SK-N-SH (cell line): ENCODE measurements at regions not wholly inside any gene's neighbourhood (a gene's known extent, or its start where the extent isn't known, plus 50 kb on each side); places are given as distances from the start of the nearest gene placed in this dataset.

Experiments used
- CTCF ChIA-PET: fragments of 300-600, 350-600 bp; formaldehyde crosslinking; extraction: SDS; loops from one replicate; lab custom pipeline; 2021; lab: Yijun Ruan, JAX
- POLR2A ChIA-PET: fragments of 350-600 bp; sonication (Branson Sonifier 250); formaldehyde crosslinking; extraction: SDS; loops from one replicate; lab custom pipeline; 2020; ENCODE audit warnings: antibody characterized with exemption, inconsistent platforms; lab: Yijun Ruan, JAX
- DNase-seq: peaks from one replicate; pipeline ENCODE4 v3.0.0; 2012
- H2AFZ ChIP-seq: fragments of 200-600 bp; sonication (generic); 2 replicates; pipeline ENCODE4 v1.8.1; 2016; ENCODE audit warnings: antibody characterized with exemption, mild to moderate bottlenecking, low read depth
- H3F3A ChIP-seq: fragments of 200-600 bp; sonication (generic); replicated peaks from 2 replicates; pipeline ENCODE3; 2016; ENCODE audit warnings: antibody characterized with exemption, mild to moderate bottlenecking; ENCODE audit not compliant: insufficient read depth
- H3K27ac ChIP-seq, 2 experiments: fragments of 200-500 bp in 1 of 2; fragments of 200-600 bp in 1 of 2; sonication (Bioruptor generic) in 1 of 2; sonication (generic), shearing (Covaris generic) in 1 of 2; 2 replicates each; pipeline versions ENCODE4 v1.5.1 to v1.6.1; 2014 to 2016; ENCODE audit warnings: low read depth in 2 of 2, inconsistent platforms in 1 of 2, low read length in 1 of 2, mild to moderate bottlenecking in 1 of 2, mixed read lengths in 1 of 2
- H3K27me3 ChIP-seq: fragments of 200-600 bp; sonication (generic), shearing (Covaris generic); 2 replicates; pipeline ENCODE4 v1.6.1; 2016; ENCODE audit warnings: mixed run types; ENCODE audit not compliant: insufficient read depth
- H3K36me3 ChIP-seq, 2 experiments: fragments of 200-500 bp in 1 of 2; fragments of 200-600 bp in 1 of 2; sonication (Bioruptor generic) in 1 of 2; sonication (generic) in 1 of 2; replicated peaks in 1 of 2; 2 replicates each; pipeline versions ENCODE3 to v1.5.1; 2014 to 2016; ENCODE audit warnings: low read length in 1 of 2, mild to moderate bottlenecking in 1 of 2; ENCODE audit not compliant: insufficient read depth in 2 of 2, control insufficient read depth in 1 of 2
- H3K4me1 ChIP-seq, 2 experiments: fragments of 200-500 bp in 1 of 2; fragments of 200-600 bp in 1 of 2; sonication (Bioruptor generic) in 1 of 2; sonication (generic), shearing (Covaris generic) in 1 of 2; 2 replicates each; pipeline versions ENCODE4 v1.5.1 to v1.6.1; 2014 to 2016; ENCODE audit warnings: low read depth in 1 of 2, low read length in 1 of 2, mixed run types in 1 of 2; ENCODE audit not compliant: insufficient read depth in 2 of 2, control insufficient read depth in 1 of 2
- H3K4me2 ChIP-seq: fragments of 200-600 bp; sonication (generic), shearing (Covaris generic); 2 replicates; pipeline ENCODE4 v1.6.1; 2017; ENCODE audit warnings: mixed run types
- H3K4me3 ChIP-seq, 2 experiments: fragments of 200-500 bp in 1 of 2; fragments of 200-600 bp in 1 of 2; sonication (Bioruptor generic) in 1 of 2; sonication (generic), shearing (Covaris generic) in 1 of 2; 2 replicates each; pipeline versions ENCODE4 v1.5.1 to v1.8.1; 2014 to 2016; ENCODE audit warnings: low read depth in 2 of 2, inconsistent platforms in 1 of 2, low read length in 1 of 2, mild to moderate bottlenecking in 1 of 2, mixed read lengths in 1 of 2, moderate library complexity in 1 of 2
- H3K79me2 ChIP-seq: fragments of 200-600 bp; sonication (generic); 2 replicates; pipeline ENCODE4 v1.8.1; 2017; ENCODE audit warnings: mild to moderate bottlenecking; ENCODE audit not compliant: insufficient read depth
- H3K9ac ChIP-seq: fragments of 200-600 bp; sonication (generic); 2 replicates; pipeline ENCODE4 v1.6.1; 2017; ENCODE audit warnings: mixed run types
- H3K9me2 ChIP-seq: fragments of 200-600 bp; sonication (generic); 2 replicates; pipeline ENCODE4 v1.6.1; 2017; ENCODE audit warnings: mixed run types
- H3K9me3 ChIP-seq: fragments of 200-600 bp; sonication (generic); 2 replicates; pipeline ENCODE4 v1.6.1; 2017; ENCODE audit warnings: mixed run types, mild to moderate bottlenecking, moderate library complexity
- H4K20me1 ChIP-seq: fragments of 200-600 bp; sonication (generic); 2 replicates; pipeline ENCODE4 v1.6.1; 2017; ENCODE audit warnings: mild to moderate bottlenecking, mixed run types; ENCODE audit not compliant: insufficient read depth
- EZH2phosphoT487 ChIP-seq: fragments of 200-600 bp; sonication (generic); IDR thresholded peaks from 2 replicates; pipeline ENCODE4 v1.6.1; 2017; ENCODE audit warnings: low read depth, mixed run types, mild to moderate bottlenecking, antibody characterized with exemption, moderate library complexity, borderline replicate concordance
- FOSL2 ChIP-seq: IDR thresholded peaks from 2 replicates; pipeline ENCODE4 v1.4.0; 2012; ENCODE audit warnings: low read depth, mild to moderate bottlenecking, moderate library complexity, borderline replicate concordance
- FOXJ3 ChIP-seq: sonication (generic); formaldehyde crosslinking; IDR thresholded peaks from 2 replicates; pipeline ENCODE4 v1.5.1; 2020; ENCODE audit warnings: mild to moderate bottlenecking, missing genetic modification reagents
- FOXM1 ChIP-seq: IDR thresholded peaks from 2 replicates; pipeline ENCODE4 v1.4.0; 2012; ENCODE audit warnings: low read depth, mild to moderate bottlenecking
- GATA2 ChIP-seq: sonication (generic); formaldehyde crosslinking; IDR thresholded peaks from 2 replicates; pipeline ENCODE4 v1.5.0; 2020; ENCODE audit warnings: mild to moderate bottlenecking, missing genetic modification reagents
- MXI1 ChIP-seq: IDR thresholded peaks from 2 replicates; pipeline ENCODE4 v1.6.1; 2012; ENCODE audit warnings: mild to moderate bottlenecking, low read depth, low read length, improper control_type of control experiment
- NFIC ChIP-seq: IDR thresholded peaks from 2 replicates; pipeline ENCODE4 v1.4.0; 2012; ENCODE audit warnings: borderline replicate concordance
- NRF1 ChIP-seq: IDR thresholded peaks from 2 replicates; pipeline ENCODE4 v1.6.1; 2012; ENCODE audit warnings: low read depth, mild to moderate bottlenecking, low read length
- POLR2AphosphoS5 ChIP-seq: IDR thresholded peaks from 2 replicates; pipeline ENCODE4 v1.6.1; 2012; ENCODE audit warnings: low read depth, low read length
- RAD21 ChIP-seq: IDR thresholded peaks from 2 replicates; pipeline ENCODE4 v1.6.1; 2012; ENCODE audit warnings: mild to moderate bottlenecking, low read length
- RCOR1 ChIP-seq: fragments of 150-350 bp; IDR thresholded peaks from 2 replicates; pipeline ENCODE4 v1.6.1; 2017; ENCODE audit warnings: antibody characterized with exemption, low read length
- RXRA ChIP-seq: IDR thresholded peaks from 2 replicates; pipeline ENCODE4 v1.4.0; 2012; ENCODE audit warnings: low read depth, mild to moderate bottlenecking, borderline replicate concordance
- SMC3 ChIP-seq: IDR thresholded peaks from 2 replicates; pipeline ENCODE4 v1.6.1; 2012; ENCODE audit warnings: low read depth, low read length, improper control_type of control experiment
- TAF1 ChIP-seq: IDR thresholded peaks from 2 replicates; pipeline ENCODE4 v1.6.1; 2012; ENCODE audit warnings: low read depth, mild to moderate bottlenecking, low read length, moderate library complexity, borderline replicate concordance
- WGBS: methylation state at CpG from one replicate; pipeline ENCODE4 v1.1.6; 2017; ENCODE audit warnings: low lambda C conversion rate; 5-methylcytosine and 5-hydroxymethylcytosine counted together
- TF ChIP-seq, protein P1 (sequence below): IDR thresholded peaks from 2 replicates; pipeline ENCODE4 v1.4.0; 2012; ENCODE audit warnings: low read depth
- TF ChIP-seq, protein P2 (sequence below): fragments of 200-600 bp; sonication (generic); IDR thresholded peaks from 2 replicates; pipeline ENCODE4 v1.6.1; 2017; ENCODE audit warnings: antibody characterized with exemption, mild to moderate bottlenecking, moderate library complexity
- TF ChIP-seq, protein P3 (sequence below): IDR thresholded peaks from 2 replicates; pipeline ENCODE4 v1.4.0; 2012; ENCODE audit warnings: low read depth, borderline replicate concordance
- TF ChIP-seq, protein P4 (sequence below): fragments of 150-350 bp; IDR thresholded peaks from 2 replicates; pipeline ENCODE4 v1.6.1; 2016; ENCODE audit warnings: mild to moderate bottlenecking, low read depth, low read length

DNA sequence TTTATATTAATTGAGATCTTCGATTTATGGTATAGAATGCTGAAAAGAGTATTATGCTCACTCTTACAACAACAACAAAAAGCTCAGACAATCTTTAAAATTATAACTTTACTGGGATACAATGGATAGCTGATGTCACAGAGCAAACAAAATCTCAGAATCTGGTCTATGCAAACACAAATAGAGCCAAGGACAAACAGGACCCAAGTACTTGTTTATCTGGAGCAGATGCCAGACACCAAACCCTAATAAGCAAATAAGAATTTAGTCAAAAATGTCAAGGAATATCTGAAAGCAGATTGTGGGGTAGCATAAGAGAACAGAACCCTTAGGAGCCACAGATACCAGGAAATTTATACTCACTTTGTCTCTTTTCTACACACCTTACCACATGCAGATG, 302.2 kb downstream of the CGGBP1 start:
- H3K4me1 ChIP-seq: no peaks in the 10 kb centered on the region
- DNase-seq: no peak
- ChIA-PET CTCF (interaction anchor here (1.8 kb wide), 1 partner anchor 15 kb away, joined by 5 read pairs; no protein-coding TSS in a partner anchor), POLR2A (no interaction called here)
- H3K79me2 ChIP-seq: no peaks in the 10 kb centered on the region
- no peaks in the 10 kb centered on the region for H3K36me3 ChIP-seq
- H3K27ac ChIP-seq: no peak overlapping the region
- no peak overlapping the region for H3K4me3 ChIP-seq
- no peak overlapping the region for H2AFZ ChIP-seq
- no peaks in the 10 kb centered on the region for H3K9me2 ChIP-seq
- WGBS: 2% methylated on average over 1 of the region's 1 CpG
- TF ChIP-seq MXI1: no peak
- TF ChIP-seq NFIC: no peak
- TF ChIP-seq SMC3: no peak
- TF ChIP-seq GATA2 (CRISPR knock-in tag): no peak
- TF ChIP-seq, protein P1, sequence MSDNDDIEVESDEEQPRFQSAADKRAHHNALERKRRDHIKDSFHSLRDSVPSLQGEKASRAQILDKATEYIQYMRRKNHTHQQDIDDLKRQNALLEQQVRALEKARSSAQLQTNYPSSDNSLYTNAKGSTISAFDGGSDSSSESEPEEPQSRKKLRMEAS: no peak
- TF ChIP-seq RAD21: no peak
- no peak for TF ChIP-seq POLR2AphosphoS5
- TF ChIP-seq TAF1: no peak
- TF ChIP-seq FOXM1: no peak
- no peak for TF ChIP-seq RXRA
- TF ChIP-seq, protein P2, sequence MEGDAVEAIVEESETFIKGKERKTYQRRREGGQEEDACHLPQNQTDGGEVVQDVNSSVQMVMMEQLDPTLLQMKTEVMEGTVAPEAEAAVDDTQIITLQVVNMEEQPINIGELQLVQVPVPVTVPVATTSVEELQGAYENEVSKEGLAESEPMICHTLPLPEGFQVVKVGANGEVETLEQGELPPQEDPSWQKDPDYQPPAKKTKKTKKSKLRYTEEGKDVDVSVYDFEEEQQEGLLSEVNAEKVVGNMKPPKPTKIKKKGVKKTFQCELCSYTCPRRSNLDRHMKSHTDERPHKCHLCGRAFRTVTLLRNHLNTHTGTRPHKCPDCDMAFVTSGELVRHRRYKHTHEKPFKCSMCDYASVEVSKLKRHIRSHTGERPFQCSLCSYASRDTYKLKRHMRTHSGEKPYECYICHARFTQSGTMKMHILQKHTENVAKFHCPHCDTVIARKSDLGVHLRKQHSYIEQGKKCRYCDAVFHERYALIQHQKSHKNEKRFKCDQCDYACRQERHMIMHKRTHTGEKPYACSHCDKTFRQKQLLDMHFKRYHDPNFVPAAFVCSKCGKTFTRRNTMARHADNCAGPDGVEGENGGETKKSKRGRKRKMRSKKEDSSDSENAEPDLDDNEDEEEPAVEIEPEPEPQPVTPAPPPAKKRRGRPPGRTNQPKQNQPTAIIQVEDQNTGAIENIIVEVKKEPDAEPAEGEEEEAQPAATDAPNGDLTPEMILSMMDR: no peak
- no peak for TF ChIP-seq NRF1
- TF ChIP-seq FOSL2: no peak
- TF ChIP-seq, protein P3, sequence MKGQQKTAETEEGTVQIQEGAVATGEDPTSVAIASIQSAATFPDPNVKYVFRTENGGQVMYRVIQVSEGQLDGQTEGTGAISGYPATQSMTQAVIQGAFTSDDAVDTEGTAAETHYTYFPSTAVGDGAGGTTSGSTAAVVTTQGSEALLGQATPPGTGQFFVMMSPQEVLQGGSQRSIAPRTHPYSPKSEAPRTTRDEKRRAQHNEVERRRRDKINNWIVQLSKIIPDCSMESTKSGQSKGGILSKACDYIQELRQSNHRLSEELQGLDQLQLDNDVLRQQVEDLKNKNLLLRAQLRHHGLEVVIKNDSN: no peak
- no peak for TF ChIP-seq RCOR1
- TF ChIP-seq FOXJ3 (CRISPR knock-in tag): no peak
- TF ChIP-seq, protein P4, sequence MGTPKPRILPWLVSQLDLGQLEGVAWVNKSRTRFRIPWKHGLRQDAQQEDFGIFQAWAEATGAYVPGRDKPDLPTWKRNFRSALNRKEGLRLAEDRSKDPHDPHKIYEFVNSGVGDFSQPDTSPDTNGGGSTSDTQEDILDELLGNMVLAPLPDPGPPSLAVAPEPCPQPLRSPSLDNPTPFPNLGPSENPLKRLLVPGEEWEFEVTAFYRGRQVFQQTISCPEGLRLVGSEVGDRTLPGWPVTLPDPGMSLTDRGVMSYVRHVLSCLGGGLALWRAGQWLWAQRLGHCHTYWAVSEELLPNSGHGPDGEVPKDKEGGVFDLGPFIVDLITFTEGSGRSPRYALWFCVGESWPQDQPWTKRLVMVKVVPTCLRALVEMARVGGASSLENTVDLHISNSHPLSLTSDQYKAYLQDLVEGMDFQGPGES: no peak
- no peak for TF ChIP-seq EZH2phosphoT487
- H3F3A ChIP-seq: no peaks in the 10 kb centered on the region
- no peaks in the 10 kb centered on the region for H3K27me3 ChIP-seq
- no peak overlapping the region for H3K9ac ChIP-seq
- no peaks in the 10 kb centered on the region for H4K20me1 ChIP-seq
- no peak overlapping the region for H3K4me2 ChIP-seq
- H3K9me3 ChIP-seq: no peaks in the 10 kb centered on the region
